Muscle layer of colon (tissue), 2 donors: ENCODE measurements at regions not wholly inside any gene's neighbourhood (a gene's known extent, or its start where the extent isn't known, plus 50 kb on each side); places are given as distances from the start of the nearest gene placed in this dataset.

Source experiments
- H3K27ac ChIP-seq: one replicate; pipeline ENCODE4 v1.7.0; 2013; ENCODE audit warnings: low read depth, mild to moderate bottlenecking, low read length, moderate library complexity
- H3K27me3 ChIP-seq, 2 donors: one replicate each; pipeline ENCODE4 v1.7.0; 2013; ENCODE audit warnings: low read length in 2 of 2, mild to moderate bottlenecking in 2 of 2; ENCODE audit not compliant: insufficient read depth in 2 of 2, control insufficient read depth in 1 of 2
- H3K36me3 ChIP-seq: one replicate; pipeline ENCODE4 v1.7.0; 2013; ENCODE audit warnings: mild to moderate bottlenecking, low read length; ENCODE audit not compliant: insufficient read depth
- H3K4me1 ChIP-seq: one replicate; pipeline ENCODE4 v1.7.0; 2013; ENCODE audit warnings: mild to moderate bottlenecking, low read length; ENCODE audit not compliant: insufficient read depth
- H3K4me3 ChIP-seq, 2 donors: one replicate each; pipeline ENCODE4 v1.7.0; 2013; ENCODE audit warnings: low read length in 2 of 2, low read depth in 1 of 2, mild to moderate bottlenecking in 1 of 2, moderate library complexity in 1 of 2
- H3K9ac ChIP-seq: one replicate; pipeline ENCODE4 v1.7.0; 2013; ENCODE audit warnings: low read length
- H3K9me3 ChIP-seq: one replicate; pipeline ENCODE4 v1.7.0; 2013; ENCODE audit warnings: mild to moderate bottlenecking, low read length
- donor health status: abdominal sarcoma.
- donor health status: Adenocarcinoma of cecum.

DNA sequence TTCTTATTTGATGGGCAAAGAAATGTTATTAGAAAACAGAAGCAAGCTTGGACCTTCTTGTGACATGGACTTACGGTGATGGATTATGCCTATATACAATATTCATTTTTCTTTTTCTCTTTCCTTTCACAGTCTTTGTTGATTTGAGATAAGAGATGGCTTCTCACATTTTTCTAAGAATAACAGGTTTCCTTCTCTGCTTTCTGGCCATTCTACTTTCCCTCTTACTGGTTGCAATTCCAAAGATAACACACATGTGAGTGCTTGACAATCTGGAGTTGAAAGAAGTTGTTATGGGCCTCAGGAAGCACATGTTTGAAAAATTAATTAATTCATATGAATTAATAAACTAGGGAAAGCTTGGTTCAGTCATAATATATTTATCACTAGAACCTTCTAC lies 89.8 kb upstream of the RPS23 start:
- Histone ChIP-seq H3K4me3 (no peak overlapping the region), H3K4me1 (no peaks in the 10 kb centered on the region), H3K9ac (no peak overlapping the region), H3K9me3 (no peaks in the 10 kb centered on the region), H3K27me3 (no peaks in the 10 kb centered on the region), H3K27ac (no peak overlapping the region), H3K36me3 (no peaks in the 10 kb centered on the region)

DNA sequence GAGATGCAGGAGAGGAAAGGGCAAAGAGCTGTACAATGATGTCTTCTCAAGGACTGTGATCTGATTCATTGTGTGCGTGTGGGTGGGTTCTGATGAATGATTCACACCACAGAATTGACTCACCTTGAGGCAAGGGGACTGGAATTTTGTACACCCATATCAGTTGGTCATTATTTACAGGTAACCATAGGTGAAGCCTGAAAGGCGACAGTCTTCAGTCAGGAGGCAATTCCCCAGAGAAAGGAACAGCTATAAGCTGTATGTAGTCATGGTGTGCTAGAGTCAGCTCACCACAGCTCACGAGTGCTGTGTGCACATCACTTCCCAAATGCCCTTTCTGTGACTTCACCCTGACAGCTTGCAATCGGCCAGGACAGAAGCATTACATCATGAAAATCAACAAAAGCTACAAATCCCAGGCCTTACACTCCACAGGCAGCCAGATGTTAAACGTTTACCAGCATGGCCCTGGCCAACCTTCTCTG lies 87.6 kb upstream of the RPS23 start:
- no peak overlapping the region for H3K9ac ChIP-seq
- H3K9me3 ChIP-seq = no peaks in the 10 kb centered on the region
- H3K4me3 ChIP-seq = no peak overlapping the region
- no peaks in the 10 kb centered on the region for H3K36me3 ChIP-seq
- H3K27ac ChIP-seq = no peak overlapping the region
- H3K27me3 ChIP-seq = no peaks in the 10 kb centered on the region
- no peaks in the 10 kb centered on the region for H3K4me1 ChIP-seq

DNA sequence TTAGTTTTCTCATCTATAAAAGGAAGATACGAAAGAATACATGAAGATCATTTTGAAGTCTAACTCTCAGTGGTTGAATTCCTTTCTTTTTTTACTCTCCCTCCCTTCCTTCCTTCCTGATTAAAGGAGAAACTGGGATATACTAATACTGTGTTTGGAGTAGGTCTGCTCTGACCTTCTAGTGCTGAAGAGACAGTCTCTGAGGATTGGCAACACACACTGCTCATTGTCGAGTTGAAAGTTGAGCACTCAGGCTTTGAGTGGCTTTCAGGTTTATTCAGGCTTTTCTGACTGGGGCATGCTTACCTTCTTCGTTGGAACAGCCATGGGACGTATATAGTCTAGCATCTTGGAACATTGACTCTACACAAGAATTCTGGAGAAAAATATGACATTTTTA lies 86.9 kb upstream of the RPS23 start:
- Histone ChIP-seq H3K9ac (no peak overlapping the region), H3K4me1 (no peaks in the 10 kb centered on the region), H3K27ac (no peak overlapping the region), H3K9me3 (no peaks in the 10 kb centered on the region), H3K27me3 (no peaks in the 10 kb centered on the region), H3K4me3 (no peak overlapping the region), H3K36me3 (no peaks in the 10 kb centered on the region)

DNA sequence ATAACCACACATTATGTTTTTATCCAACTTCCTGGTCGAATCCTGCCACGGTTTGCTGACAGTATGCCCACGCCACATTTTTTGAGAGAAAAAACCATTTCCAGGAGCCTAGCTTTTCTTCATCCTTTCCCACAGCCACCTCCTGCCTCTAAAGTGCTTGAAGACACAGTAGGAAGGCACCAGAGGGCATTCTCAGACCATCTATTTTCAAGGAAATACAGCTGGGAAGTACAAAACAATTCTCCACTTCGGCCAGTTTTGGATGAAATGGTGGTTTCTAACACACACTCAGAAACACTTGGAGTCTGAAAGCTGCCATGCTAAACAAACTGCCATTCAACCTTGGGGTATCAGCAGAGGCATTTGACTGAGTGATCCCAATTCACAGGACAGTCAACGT lies 86.3 kb upstream of the RPS23 start:
- Histone ChIP-seq H3K4me1 (no peaks in the 10 kb centered on the region), H3K4me3 (no peak overlapping the region), H3K9ac (no peak overlapping the region), H3K27ac (no peak overlapping the region), H3K36me3 (no peaks in the 10 kb centered on the region), H3K27me3 (no peaks in the 10 kb centered on the region), H3K9me3 (no peaks in the 10 kb centered on the region)

DNA sequence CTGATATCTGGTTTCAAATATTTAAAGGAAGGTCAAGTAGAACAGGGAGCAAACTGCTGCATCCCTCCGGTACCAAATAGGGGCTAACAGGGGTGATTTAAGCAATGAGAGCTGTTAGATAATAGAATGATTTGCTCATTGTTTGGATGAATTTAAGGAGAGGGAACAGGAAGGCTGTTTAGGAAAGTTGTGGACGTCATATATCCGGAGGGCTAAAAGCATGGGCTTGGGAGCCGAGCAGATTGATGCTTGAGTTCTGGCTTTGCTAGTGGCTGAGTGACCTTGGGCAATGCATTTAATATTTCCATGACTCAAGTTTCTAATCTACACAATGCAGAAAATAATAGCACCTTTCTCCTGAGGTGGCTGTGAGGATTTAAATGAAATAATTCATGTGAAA lies 85.4 kb upstream of the RPS23 start:
- Histone ChIP-seq H3K4me3 (no peak overlapping the region), H3K9me3 (no peaks in the 10 kb centered on the region), H3K36me3 (no peaks in the 10 kb centered on the region), H3K9ac (no peak overlapping the region), H3K27me3 (no peaks in the 10 kb centered on the region), H3K27ac (no peak overlapping the region), H3K4me1 (no peaks in the 10 kb centered on the region)

DNA sequence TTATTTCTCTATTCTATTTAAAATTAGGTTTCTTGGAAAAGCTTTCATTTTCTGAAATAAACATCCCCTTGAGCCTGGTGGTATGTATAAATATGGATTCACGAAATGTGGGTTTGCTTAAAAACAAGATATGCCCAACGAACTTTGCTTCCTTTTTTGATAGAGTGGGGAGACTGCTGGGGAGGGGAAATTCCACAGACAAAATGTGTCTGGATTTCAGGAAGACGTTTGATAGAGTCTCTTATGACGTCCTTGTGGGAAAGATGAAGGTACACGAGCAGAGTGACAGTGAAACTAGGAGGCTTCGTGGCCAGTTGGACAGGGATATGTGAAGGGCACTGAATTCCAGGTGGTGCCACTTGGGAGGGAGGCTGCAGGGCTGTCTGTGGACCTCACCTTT lies 84.5 kb upstream of the RPS23 start:
- H3K9me3 ChIP-seq = no peaks in the 10 kb centered on the region
- H3K27me3 ChIP-seq = no peaks in the 10 kb centered on the region
- H3K9ac ChIP-seq = no peak overlapping the region
- H3K27ac ChIP-seq = no peak overlapping the region
- no peak overlapping the region for H3K4me3 ChIP-seq
- H3K36me3 ChIP-seq = no peaks in the 10 kb centered on the region
- H3K4me1 ChIP-seq = no peaks in the 10 kb centered on the region

DNA sequence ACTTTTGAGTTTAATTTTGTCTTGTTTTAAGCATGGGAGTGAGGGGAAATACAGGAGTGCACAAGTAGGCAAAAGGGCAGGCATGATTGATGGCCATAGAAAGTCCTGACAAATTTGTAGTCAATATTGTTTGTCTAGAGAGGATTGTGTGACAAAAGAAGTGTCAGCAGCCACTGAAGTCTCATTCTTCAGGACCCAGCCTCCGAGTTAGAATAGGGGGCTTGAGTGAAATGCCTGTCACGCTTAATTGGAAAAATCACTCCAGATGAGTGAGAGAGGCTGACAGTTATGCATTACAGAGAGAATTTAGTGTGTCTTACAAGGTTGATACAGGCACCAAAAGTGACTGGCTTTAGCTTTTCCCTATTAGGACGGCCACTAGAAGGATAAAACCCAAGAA lies 81.9 kb upstream of the RPS23 start:
- no peak overlapping the region for H3K9ac ChIP-seq
- H3K36me3 ChIP-seq = no peaks in the 10 kb centered on the region
- no peaks in the 10 kb centered on the region for H3K9me3 ChIP-seq
- no peaks in the 10 kb centered on the region for H3K4me1 ChIP-seq
- H3K27ac ChIP-seq = no peak overlapping the region
- H3K27me3 ChIP-seq = no peaks in the 10 kb centered on the region
- H3K4me3 ChIP-seq = no peak overlapping the region

DNA sequence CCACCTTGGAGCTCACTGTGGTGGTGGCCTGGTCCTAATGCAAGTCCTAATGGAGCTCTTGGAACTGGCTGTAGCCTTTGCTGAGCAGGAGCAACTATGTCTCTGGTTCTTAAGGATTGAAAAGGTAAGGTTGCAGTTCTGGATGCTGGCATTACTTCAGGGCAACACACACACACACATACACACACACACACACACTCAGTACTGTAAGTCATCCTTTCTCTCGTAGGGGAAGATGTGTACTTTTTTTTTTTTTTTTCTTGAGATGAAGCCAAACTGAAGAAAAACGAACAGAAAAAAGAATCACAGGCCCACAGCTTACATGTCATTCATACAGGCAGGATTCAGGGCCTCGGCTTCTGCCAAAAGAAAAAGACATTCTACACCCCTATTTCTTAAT lies 81.1 kb upstream of the RPS23 start:
- no peak overlapping the region for H3K4me3 ChIP-seq
- H3K9me3 ChIP-seq = no peaks in the 10 kb centered on the region
- H3K9ac ChIP-seq = no peak overlapping the region
- H3K36me3 ChIP-seq = no peaks in the 10 kb centered on the region
- no peak overlapping the region for H3K27ac ChIP-seq
- H3K4me1 ChIP-seq = no peaks in the 10 kb centered on the region
- H3K27me3 ChIP-seq = no peaks in the 10 kb centered on the region

DNA sequence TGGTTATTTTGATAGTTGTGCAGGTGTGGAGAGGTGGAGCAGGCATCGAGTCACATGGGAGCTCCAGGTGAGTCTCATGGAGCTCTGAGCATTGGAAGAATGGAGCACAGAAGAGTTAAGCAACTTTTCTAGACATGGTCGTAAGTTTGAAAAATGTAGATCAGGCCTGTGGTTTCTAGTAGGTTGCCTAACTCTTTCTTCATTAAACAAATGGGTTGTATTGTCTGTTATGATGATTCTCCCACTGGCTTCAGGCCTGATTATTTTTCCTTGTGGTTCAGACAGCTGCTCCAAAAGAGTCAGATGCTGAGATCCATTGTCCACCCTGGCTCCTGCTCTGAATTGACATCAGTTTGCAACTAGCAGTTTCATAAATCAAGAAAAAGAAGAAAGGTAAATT lies 80.3 kb upstream of the RPS23 start:
- H3K4me3 ChIP-seq = no peak overlapping the region
- H3K9ac ChIP-seq = no peak overlapping the region
- no peaks in the 10 kb centered on the region for H3K4me1 ChIP-seq
- no peaks in the 10 kb centered on the region for H3K27me3 ChIP-seq
- no peak overlapping the region for H3K27ac ChIP-seq
- no peaks in the 10 kb centered on the region for H3K9me3 ChIP-seq
- no peaks in the 10 kb centered on the region for H3K36me3 ChIP-seq

DNA sequence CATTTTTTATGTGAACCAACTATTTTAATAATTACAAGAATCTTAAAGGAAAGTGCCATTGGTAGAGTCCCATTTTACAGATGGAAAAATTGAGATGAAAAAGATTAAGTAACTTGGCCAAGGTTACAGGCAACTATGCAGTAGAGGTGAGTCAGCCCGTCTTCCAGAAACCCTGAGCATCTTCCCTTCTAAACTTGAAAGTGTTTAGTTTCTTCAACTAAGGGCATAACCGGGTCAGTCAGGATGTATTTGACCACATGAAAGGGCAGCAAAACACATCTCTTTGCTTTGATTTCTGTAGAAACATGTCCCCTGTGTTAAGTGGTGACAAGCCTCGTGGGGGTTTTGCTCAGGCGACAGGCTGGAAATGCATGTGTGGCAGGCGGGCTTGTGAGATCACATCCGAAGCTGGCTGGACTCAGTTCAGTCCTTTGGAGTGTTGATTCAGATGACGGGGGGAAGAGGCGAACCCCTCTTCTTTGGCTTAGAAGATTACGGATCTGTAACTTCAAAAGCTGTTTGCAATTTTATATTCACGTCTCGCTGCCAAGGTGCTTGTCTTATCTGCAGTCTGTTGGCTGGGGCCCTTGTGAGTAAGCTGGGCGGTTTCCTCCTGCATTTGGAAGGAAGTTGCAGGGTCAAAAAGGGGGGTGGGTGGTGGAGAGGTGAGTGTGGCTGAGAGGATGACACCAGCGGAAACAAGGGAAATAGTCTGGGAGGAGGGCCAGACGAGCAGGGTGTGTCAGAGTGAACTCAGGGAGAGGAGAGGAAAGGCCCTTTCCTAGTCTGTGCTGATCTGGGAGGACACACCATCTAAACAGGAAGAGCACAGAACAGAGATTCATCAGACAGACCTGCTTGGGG lies 78.9 kb upstream of the RPS23 start:
- H3K9me3 ChIP-seq = no peaks in the 10 kb centered on the region
- H3K27me3 ChIP-seq = no peaks in the 10 kb centered on the region
- H3K36me3 ChIP-seq = no peaks in the 10 kb centered on the region
- no peak overlapping the region for H3K4me3 ChIP-seq
- H3K4me1 ChIP-seq = no peaks in the 10 kb centered on the region
- H3K9ac ChIP-seq = no peak overlapping the region
- H3K27ac ChIP-seq = no peak overlapping the region

DNA sequence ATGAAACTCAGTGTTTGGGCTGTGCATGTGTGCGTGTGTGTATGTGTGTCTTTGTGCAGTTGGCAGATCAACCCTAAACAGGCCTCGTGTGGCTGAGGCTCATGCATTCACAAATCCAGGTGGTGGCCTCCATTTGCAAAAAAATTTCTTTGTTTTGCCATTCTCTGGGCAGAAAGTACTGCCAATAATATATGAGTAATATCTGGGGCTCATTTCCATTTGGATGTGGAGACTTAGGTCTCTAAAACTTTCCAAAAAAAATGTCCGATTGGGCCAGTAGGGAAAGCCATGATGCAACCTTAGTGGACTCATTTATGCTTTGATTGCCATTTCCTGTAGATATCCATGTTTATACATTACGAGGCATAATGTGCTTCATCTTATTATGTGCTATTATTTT lies 77.9 kb upstream of the RPS23 start:
- Histone ChIP-seq H3K4me3 (no peak overlapping the region), H3K36me3 (no peaks in the 10 kb centered on the region), H3K4me1 (no peaks in the 10 kb centered on the region), H3K27me3 (no peaks in the 10 kb centered on the region), H3K9me3 (no peaks in the 10 kb centered on the region), H3K27ac (no peak overlapping the region), H3K9ac (no peak overlapping the region)

DNA sequence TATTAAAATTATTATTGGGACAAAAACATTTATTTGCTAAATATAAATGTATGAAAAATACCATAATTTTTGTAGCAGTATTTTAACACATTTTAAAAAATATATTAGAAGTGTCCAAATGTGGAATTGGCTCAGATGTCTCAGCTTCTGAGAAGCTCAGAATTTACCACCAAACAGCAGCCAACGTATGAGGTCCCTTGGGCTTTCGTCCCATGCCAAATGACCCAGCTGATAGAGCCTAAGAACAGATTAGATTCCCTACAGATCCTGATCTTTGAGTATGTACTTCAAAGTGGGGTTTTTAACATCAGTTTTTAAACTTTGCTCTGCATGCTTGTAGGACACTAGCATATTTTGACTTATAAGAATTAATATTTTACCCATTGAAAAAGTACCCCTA lies 77.3 kb upstream of the RPS23 start:
- Histone ChIP-seq H3K27ac (no peak overlapping the region), H3K9me3 (no peaks in the 10 kb centered on the region), H3K9ac (no peak overlapping the region), H3K27me3 (no peaks in the 10 kb centered on the region), H3K4me3 (no peak overlapping the region), H3K4me1 (no peaks in the 10 kb centered on the region), H3K36me3 (no peaks in the 10 kb centered on the region)
